Endodermal cell (in vitro differentiated cells): ENCODE measurements at regions not wholly inside any gene's neighbourhood (a gene's known extent, or its start where the extent isn't known, plus 50 kb on each side); places are given as distances from the start of the nearest gene placed in this dataset.

Source experiments
- DNase-seq: peaks from one replicate; pipeline ENCODE4 v3.0.0-alpha.2; 2017
- H3K27ac ChIP-seq: 2 replicates; pipeline ENCODE4 v1.5.1; 2013; ENCODE audit warnings: mild to moderate bottlenecking, low read depth, low read length, moderate library complexity
- H3K27me3 ChIP-seq: 2 replicates; pipeline ENCODE4 v1.6.1; 2013; ENCODE audit warnings: mild to moderate bottlenecking, low read length, moderate library complexity; ENCODE audit not compliant: insufficient read depth, control insufficient read depth, poor library complexity, severe bottlenecking
- H3K36me3 ChIP-seq: 2 replicates; pipeline ENCODE4 v1.7.0; 2013; ENCODE audit warnings: mild to moderate bottlenecking, low read length, moderate library complexity; ENCODE audit not compliant: control insufficient read depth, insufficient read depth
- H3K4me1 ChIP-seq: one replicate; pipeline ENCODE4 v1.7.0; 2013; ENCODE audit warnings: low read length; ENCODE audit not compliant: control insufficient read depth, insufficient read depth
- H3K4me3 ChIP-seq: 2 replicates; pipeline ENCODE4 v1.5.1; 2013; ENCODE audit warnings: mild to moderate bottlenecking, low read length, moderate library complexity
- H3K9ac ChIP-seq: 2 replicates; pipeline ENCODE4 v1.6.1; 2013; ENCODE audit warnings: mild to moderate bottlenecking, low read length, moderate library complexity; ENCODE audit not compliant: poor library complexity, severe bottlenecking; ENCODE audit errors: extremely low read depth
- H3K9me3 ChIP-seq: 2 replicates; pipeline ENCODE4 v1.6.1; 2013; ENCODE audit warnings: mild to moderate bottlenecking, low read length, moderate library complexity; ENCODE audit not compliant: control insufficient read depth
- H3K27ac Mint-ChIP-seq: 2 replicates; pipeline ENCODE4 v1.8.0; 2020; ENCODE audit warnings: mixed read lengths
- H3K27me3 Mint-ChIP-seq: 2 replicates; pipeline ENCODE4 v1.8.0; 2021; ENCODE audit warnings: mild to moderate bottlenecking, mixed read lengths; ENCODE audit not compliant: insufficient read depth
- H3K36me3 Mint-ChIP-seq: 2 replicates; pipeline ENCODE4 v1.8.0; 2020; ENCODE audit warnings: low read depth, mixed read lengths
- H3K4me1 Mint-ChIP-seq: 2 replicates; pipeline ENCODE4 v1.8.0; 2020; ENCODE audit warnings: mixed read lengths
- H3K4me3 Mint-ChIP-seq: 2 replicates; pipeline ENCODE4 v1.8.0; 2020; ENCODE audit warnings: mild to moderate bottlenecking, moderate library complexity, mixed read lengths
- H3K9me3 Mint-ChIP-seq: 2 replicates; pipeline ENCODE4 v1.8.0; 2020; ENCODE audit warnings: mild to moderate bottlenecking, mixed read lengths
- CTCF ChIP-seq: fragments of 200-600 bp; sonication (generic); conservative IDR thresholded peaks from 2 replicates; pipeline ENCODE4 v1.5.0; 2021; ENCODE audit warnings: antibody characterized with exemption, mild to moderate bottlenecking
- WGBS, 2 experiments: methylation state at CpG; one replicate each; pipeline versions ENCODE4 v1.1.5 to v1.1.7; 2013; ENCODE audit warnings: missing lambda C conversion rate in 2 of 2, mixed read lengths in 1 of 2; ENCODE audit not compliant: insufficient coverage in 1 of 2, insufficient read length in 1 of 2; 5-methylcytosine and 5-hydroxymethylcytosine counted together

GRCh38 chr2:15814403-15814802 lies 125.9 kb upstream of the MYCN start:
- Histone ChIP-seq H3K36me3 (no peaks in the 10 kb centered on the region), H3K27ac (no peak overlapping the region), H3K4me3 (no peak overlapping the region), H3K9ac (no peak overlapping the region), H3K9me3 (no peaks in the 10 kb centered on the region), H3K4me1 (no peaks in the 10 kb centered on the region), H3K27me3 (no peaks in the 10 kb centered on the region)
- Mint-ChIP-seq H3K36me3 (no peaks in the 10 kb centered on the region), H3K4me3 (no peak overlapping the region), H3K27ac (no peak overlapping the region), H3K4me1 (peaks cover 21% of the 10 kb centered on the region), H3K9me3 (no peaks in the 10 kb centered on the region), H3K27me3 (no peaks in the 10 kb centered on the region)
- TF ChIP-seq CTCF: no peak
- 79% methylated on average over 7 of the region's 8 CpGs; no CpG with 5 or more reads in 1 of the 2 experiments for WGBS, 2 experiments
- DNase-seq: no peak

GRCh38 chr2:15814946-15815345 lies 125.4 kb upstream of the MYCN start:
- Histone ChIP-seq H3K9ac (no peak overlapping the region), H3K27me3 (no peaks in the 10 kb centered on the region), H3K36me3 (no peaks in the 10 kb centered on the region), H3K4me3 (no peak overlapping the region), H3K9me3 (no peaks in the 10 kb centered on the region), H3K4me1 (no peaks in the 10 kb centered on the region), H3K27ac (no peak overlapping the region)
- 56 to 62% methylated on average over 6 of the region's 6 CpGs for WGBS, 2 experiments
- Mint-ChIP-seq H3K36me3 (no peaks in the 10 kb centered on the region), H3K9me3 (no peaks in the 10 kb centered on the region), H3K27ac (no peak overlapping the region), H3K27me3 (no peaks in the 10 kb centered on the region), H3K4me1 (peaks cover 19% of the 10 kb centered on the region), H3K4me3 (no peak overlapping the region)
- DNase-seq: no peak
- no peak for TF ChIP-seq CTCF

GRCh38 chr2:15816226-15816625 lies 124.1 kb upstream of the MYCN start:
- H3K9me3 ChIP-seq: no peaks in the 10 kb centered on the region
- Mint-ChIP-seq H3K27me3 (no peaks in the 10 kb centered on the region), H3K9me3 (no peaks in the 10 kb centered on the region), H3K4me1 (peaks cover 19% of the 10 kb centered on the region), H3K27ac (no peak overlapping the region), H3K36me3 (no peaks in the 10 kb centered on the region), H3K4me3 (no peak overlapping the region)
- no peak for TF ChIP-seq CTCF
- H3K9ac ChIP-seq: no peak overlapping the region
- no peaks in the 10 kb centered on the region for H3K27me3 ChIP-seq
- 97% methylated on average over 3 of the region's 3 CpGs for WGBS, 2 experiments
- no peak overlapping the region for H3K27ac ChIP-seq
- H3K4me1 ChIP-seq: no peaks in the 10 kb centered on the region
- DNase-seq: no peak
- no peak overlapping the region for H3K4me3 ChIP-seq
- no peaks in the 10 kb centered on the region for H3K36me3 ChIP-seq
